ENCODE measurements at regions not wholly inside any gene's neighbourhood (a gene's known extent, or its start where the extent isn't known, plus 50 kb on each side); places are given as distances from the start of the nearest gene placed in this dataset.

GRCh38 chr15:95897651-95898050, 432.8 kb upstream of the NR2F2 start:
- no peaks in the 10 kb centered on the region for H3K9me3 ChIP-seq (ENCODE audit: control insufficient read depth in 1 of 2, low read length in 2 of 2)

GRCh38 chr15:95898761-95899160, 431.7 kb upstream of the NR2F2 start:
- no peaks in the 10 kb centered on the region for H3K27me3 ChIP-seq (ENCODE audit: low read depth, low read length)
- H3K4me3 ChIP-seq (ENCODE audit: low read depth in 1 of 2, low read length in 2 of 2) = no peak overlapping the region
- no peaks in the 10 kb centered on the region for H3K9me3 ChIP-seq (ENCODE audit: control insufficient read depth in 1 of 2, low read length in 2 of 2)
- no peak overlapping the region for H3K27ac ChIP-seq (ENCODE audit: low read length)
- no peaks in the 10 kb centered on the region for H3K36me3 ChIP-seq (ENCODE audit: control insufficient read depth in 1 of 2, insufficient read depth in 2 of 2, low read length in 2 of 2)
- peaks cover 0 to 14% of the 10 kb centered on the region in 2 donors for H3K4me1 ChIP-seq (ENCODE audit: control insufficient read depth in 1 of 2, insufficient read depth in 2 of 2, low read length in 2 of 2)

More at GRCh38 chr15:95897651-95898050, 432.8 kb upstream of the NR2F2 start:
- Histone ChIP-seq H3K4me1 (ENCODE audit: control insufficient read depth in 1 of 2, insufficient read depth in 2 of 2, low read length in 2 of 2) (peaks cover 0 to 14% of the 10 kb centered on the region in 2 donors), H3K27ac (ENCODE audit: low read length) (no peak overlapping the region), H3K4me3 (ENCODE audit: low read depth in 1 of 2, low read length in 2 of 2) (no peak overlapping the region), H3K27me3 (ENCODE audit: low read depth, low read length) (no peaks in the 10 kb centered on the region), H3K36me3 (ENCODE audit: control insufficient read depth in 1 of 2, insufficient read depth in 2 of 2, low read length in 2 of 2) (no peaks in the 10 kb centered on the region)

DNA sequence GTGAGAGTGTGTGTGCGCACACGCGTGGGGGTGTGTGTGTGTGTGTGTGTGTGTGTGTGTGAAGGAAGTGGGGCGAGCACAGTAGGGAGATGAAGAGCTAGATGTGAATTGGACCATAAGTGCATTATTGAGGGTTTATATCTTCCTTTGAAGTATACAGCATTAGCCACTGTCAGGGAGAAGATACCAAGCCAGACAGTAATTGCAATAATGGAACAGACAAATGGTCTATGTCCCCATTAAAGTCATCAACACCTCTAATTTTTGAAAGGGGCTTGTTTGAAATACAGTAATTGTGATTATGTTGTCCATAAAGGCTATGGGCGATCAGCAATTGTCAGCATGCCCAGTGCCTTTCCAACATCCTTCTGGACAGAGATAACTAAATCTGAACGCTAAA, 429.2 kb upstream of the NR2F2 start:
- no peaks in the 10 kb centered on the region for H3K9me3 ChIP-seq (ENCODE audit: control insufficient read depth in 1 of 2, low read length in 2 of 2)
- H3K27ac ChIP-seq (ENCODE audit: low read length) = no peak overlapping the region
- no peak overlapping the region for H3K4me3 ChIP-seq (ENCODE audit: low read depth in 1 of 2, low read length in 2 of 2)
- H3K36me3 ChIP-seq (ENCODE audit: control insufficient read depth in 1 of 2, insufficient read depth in 2 of 2, low read length in 2 of 2) = no peaks in the 10 kb centered on the region
- H3K4me1 ChIP-seq (ENCODE audit: control insufficient read depth in 1 of 2, insufficient read depth in 2 of 2, low read length in 2 of 2) = no peaks in the 10 kb centered on the region
- H3K27me3 ChIP-seq (ENCODE audit: low read depth, low read length) = no peaks in the 10 kb centered on the region

DNA sequence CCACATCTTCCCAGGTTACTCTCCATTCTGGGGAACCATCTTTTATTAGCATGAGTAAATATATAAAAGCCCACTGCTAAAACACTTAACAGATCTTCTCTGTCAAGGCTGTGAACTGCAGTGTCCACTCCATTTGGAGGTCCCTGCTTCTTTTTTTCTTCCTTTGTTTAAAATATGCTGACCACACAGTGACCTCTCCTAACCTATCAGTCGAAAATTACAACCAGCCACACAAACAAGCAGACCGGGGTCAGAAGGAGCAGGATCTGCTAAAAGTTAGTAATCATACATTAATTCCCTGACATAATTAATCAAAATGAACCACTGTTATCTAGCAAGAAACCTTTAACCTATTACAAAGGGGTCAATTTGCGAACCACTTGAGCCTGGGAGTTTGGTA, 427.9 kb upstream of the NR2F2 start:
- Histone ChIP-seq H3K4me1 (ENCODE audit: control insufficient read depth in 1 of 2, insufficient read depth in 2 of 2, low read length in 2 of 2) (no peaks in the 10 kb centered on the region), H3K27me3 (ENCODE audit: low read depth, low read length) (no peaks in the 10 kb centered on the region), H3K36me3 (ENCODE audit: control insufficient read depth in 1 of 2, insufficient read depth in 2 of 2, low read length in 2 of 2) (no peaks in the 10 kb centered on the region), H3K4me3 (ENCODE audit: low read depth in 1 of 2, low read length in 2 of 2) (no peak overlapping the region), H3K9me3 (ENCODE audit: control insufficient read depth in 1 of 2, low read length in 2 of 2) (no peaks in the 10 kb centered on the region), H3K27ac (ENCODE audit: low read length) (no peak overlapping the region)

DNA sequence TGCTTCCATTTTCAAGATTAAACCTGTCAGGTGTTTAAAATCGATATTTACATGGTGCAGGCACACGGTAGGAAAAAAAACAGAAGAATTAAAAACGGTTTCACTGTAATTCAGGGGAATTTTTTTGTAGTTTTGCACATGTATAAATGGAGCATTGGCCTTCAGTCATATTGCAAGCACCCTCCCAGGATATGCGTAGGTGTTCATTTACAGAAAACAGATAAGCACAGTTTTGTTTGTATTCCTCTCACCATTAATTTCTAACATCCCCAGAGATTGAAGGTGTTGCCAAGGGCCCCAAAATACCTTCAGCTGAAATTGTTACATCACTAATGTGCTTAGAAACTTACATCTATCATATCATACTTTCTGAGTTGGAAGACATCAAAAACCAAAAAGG, 427.1 kb upstream of the NR2F2 start:
- Histone ChIP-seq H3K4me1 (ENCODE audit: control insufficient read depth in 1 of 2, insufficient read depth in 2 of 2, low read length in 2 of 2) (no peaks in the 10 kb centered on the region), H3K4me3 (ENCODE audit: low read depth in 1 of 2, low read length in 2 of 2) (no peak overlapping the region), H3K27ac (ENCODE audit: low read length) (no peak overlapping the region), H3K9me3 (ENCODE audit: control insufficient read depth in 1 of 2, low read length in 2 of 2) (no peaks in the 10 kb centered on the region), H3K27me3 (ENCODE audit: low read depth, low read length) (no peaks in the 10 kb centered on the region), H3K36me3 (ENCODE audit: control insufficient read depth in 1 of 2, insufficient read depth in 2 of 2, low read length in 2 of 2) (no peaks in the 10 kb centered on the region)

DNA sequence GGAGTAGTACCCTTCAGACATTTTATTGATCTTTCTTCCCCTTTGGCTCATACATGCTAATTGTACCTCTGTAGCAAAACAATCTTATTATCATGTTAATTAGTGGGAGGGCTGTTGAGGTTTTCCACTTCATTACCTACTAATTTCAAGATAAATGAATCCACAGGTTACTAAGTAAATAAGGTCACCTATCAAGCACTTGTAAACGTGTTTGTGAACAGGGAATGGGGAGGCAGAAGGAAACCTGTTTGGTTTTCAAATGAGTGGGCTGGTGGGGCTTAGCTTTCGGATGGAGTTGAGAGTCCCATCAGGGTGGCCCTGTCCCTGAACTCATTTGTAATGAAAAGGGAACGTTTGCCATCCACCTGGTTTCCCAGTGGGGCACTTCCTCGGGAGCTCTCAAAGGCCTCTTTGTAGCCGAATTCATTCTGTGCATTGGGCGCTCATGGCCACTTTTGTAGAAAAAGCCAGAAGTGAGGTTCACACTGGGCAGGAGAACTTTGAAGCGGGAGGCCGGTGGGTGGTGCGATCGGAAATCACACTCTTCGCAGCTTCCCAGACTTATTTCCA, 419.8 kb upstream of the NR2F2 start:
- Histone ChIP-seq H3K4me3 (ENCODE audit: low read depth in 1 of 2, low read length in 2 of 2) (no peak overlapping the region), H3K27me3 (ENCODE audit: low read depth, low read length) (no peaks in the 10 kb centered on the region), H3K36me3 (ENCODE audit: control insufficient read depth in 1 of 2, insufficient read depth in 2 of 2, low read length in 2 of 2) (no peaks in the 10 kb centered on the region), H3K9me3 (ENCODE audit: control insufficient read depth in 1 of 2, low read length in 2 of 2) (no peaks in the 10 kb centered on the region), H3K27ac (ENCODE audit: low read length) (no peak overlapping the region), H3K4me1 (ENCODE audit: control insufficient read depth in 1 of 2, insufficient read depth in 2 of 2, low read length in 2 of 2) (no peaks in the 10 kb centered on the region)

GRCh38 chr15:95911570-95912279, 418.8 kb upstream of the NR2F2 start:
- Histone ChIP-seq H3K27ac (ENCODE audit: low read length) (no peak overlapping the region), H3K4me3 (ENCODE audit: low read depth in 1 of 2, low read length in 2 of 2) (no peak overlapping the region), H3K9me3 (ENCODE audit: control insufficient read depth in 1 of 2, low read length in 2 of 2) (no peaks in the 10 kb centered on the region), H3K27me3 (ENCODE audit: low read depth, low read length) (no peaks in the 10 kb centered on the region), H3K36me3 (ENCODE audit: control insufficient read depth in 1 of 2, insufficient read depth in 2 of 2, low read length in 2 of 2) (no peaks in the 10 kb centered on the region), H3K4me1 (ENCODE audit: control insufficient read depth in 1 of 2, insufficient read depth in 2 of 2, low read length in 2 of 2) (no peaks in the 10 kb centered on the region)

- no peak overlapping the region for H3K4me3 ChIP-seq (ENCODE audit: low read depth in 1 of 2, low read length in 2 of 2)
These were observed 418.2 kb upstream of the NR2F2 start for GRCh38 chr15:95912280-95912625.

DNA sequence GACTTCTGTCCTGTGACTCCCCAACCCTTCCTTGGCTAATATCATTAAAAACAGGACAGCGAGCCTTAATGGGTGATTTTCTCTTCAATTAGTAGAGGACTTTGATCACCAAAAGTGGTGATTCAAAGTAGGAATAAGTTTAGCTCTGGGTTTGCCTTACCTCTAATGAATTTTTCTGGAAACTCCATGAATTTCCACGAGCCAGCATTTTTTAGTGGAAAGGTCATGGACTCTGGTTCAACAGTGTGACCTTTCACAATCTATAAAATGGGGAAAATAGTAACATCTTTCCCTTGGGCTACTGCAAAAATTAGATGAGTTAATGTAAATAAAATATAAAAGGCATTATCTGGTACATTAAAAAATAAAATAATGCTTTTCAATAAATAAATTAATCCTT, 417.8 kb upstream of the NR2F2 start:
- Histone ChIP-seq H3K27ac (ENCODE audit: low read length) (no peak overlapping the region), H3K4me1 (ENCODE audit: control insufficient read depth in 1 of 2, insufficient read depth in 2 of 2, low read length in 2 of 2) (no peaks in the 10 kb centered on the region), H3K36me3 (ENCODE audit: control insufficient read depth in 1 of 2, insufficient read depth in 2 of 2, low read length in 2 of 2) (no peaks in the 10 kb centered on the region), H3K4me3 (ENCODE audit: low read depth in 1 of 2, low read length in 2 of 2) (no peak overlapping the region), H3K9me3 (ENCODE audit: control insufficient read depth in 1 of 2, low read length in 2 of 2) (no peaks in the 10 kb centered on the region), H3K27me3 (ENCODE audit: low read depth, low read length) (no peaks in the 10 kb centered on the region)

More at GRCh38 chr15:95912280-95912625, 418.2 kb upstream of the NR2F2 start:
- Histone ChIP-seq H3K27ac (ENCODE audit: low read length) (no peak overlapping the region), H3K36me3 (ENCODE audit: control insufficient read depth in 1 of 2, insufficient read depth in 2 of 2, low read length in 2 of 2) (no peaks in the 10 kb centered on the region), H3K27me3 (ENCODE audit: low read depth, low read length) (no peaks in the 10 kb centered on the region), H3K4me1 (ENCODE audit: control insufficient read depth in 1 of 2, insufficient read depth in 2 of 2, low read length in 2 of 2) (no peaks in the 10 kb centered on the region), H3K9me3 (ENCODE audit: control insufficient read depth in 1 of 2, low read length in 2 of 2) (no peaks in the 10 kb centered on the region)

- Histone ChIP-seq H3K27ac (ENCODE audit: low read length) (no peak overlapping the region), H3K36me3 (ENCODE audit: control insufficient read depth in 1 of 2, insufficient read depth in 2 of 2, low read length in 2 of 2) (no peaks in the 10 kb centered on the region), H3K4me3 (ENCODE audit: low read depth in 1 of 2, low read length in 2 of 2) (no peak overlapping the region), H3K27me3 (ENCODE audit: low read depth, low read length) (no peaks in the 10 kb centered on the region), H3K4me1 (ENCODE audit: control insufficient read depth in 1 of 2, insufficient read depth in 2 of 2, low read length in 2 of 2) (no peaks in the 10 kb centered on the region), H3K9me3 (ENCODE audit: control insufficient read depth in 1 of 2, low read length in 2 of 2) (no peaks in the 10 kb centered on the region)
These were observed 413.9 kb upstream of the NR2F2 start for GRCh38 chr15:95916568-95916967.

DNA sequence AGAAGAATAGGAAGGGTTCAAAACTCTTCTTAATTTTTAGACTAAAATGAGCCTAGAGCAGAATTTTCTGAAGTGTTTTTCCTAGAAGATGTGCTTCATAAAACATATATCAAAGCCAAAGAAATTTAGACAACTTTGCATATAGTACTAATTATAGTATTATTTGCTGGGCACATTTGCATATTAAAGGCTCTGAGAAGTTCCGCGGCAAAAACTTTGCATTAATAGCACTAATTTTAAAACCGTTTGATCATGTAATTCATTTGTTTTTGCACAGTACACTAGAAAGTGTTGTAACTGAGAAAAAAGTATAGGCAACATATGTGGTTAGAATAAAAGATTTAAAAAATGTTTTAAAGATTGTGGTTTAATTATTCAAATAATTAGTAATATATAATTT, 412.0 kb upstream of the NR2F2 start:
- H3K4me1 ChIP-seq (ENCODE audit: control insufficient read depth in 1 of 2, insufficient read depth in 2 of 2, low read length in 2 of 2) = no peaks in the 10 kb centered on the region
- H3K27ac ChIP-seq (ENCODE audit: low read length) = no peak overlapping the region
- no peaks in the 10 kb centered on the region for H3K9me3 ChIP-seq (ENCODE audit: control insufficient read depth in 1 of 2, low read length in 2 of 2)
- H3K36me3 ChIP-seq (ENCODE audit: control insufficient read depth in 1 of 2, insufficient read depth in 2 of 2, low read length in 2 of 2) = no peaks in the 10 kb centered on the region
- no peaks in the 10 kb centered on the region for H3K27me3 ChIP-seq (ENCODE audit: low read depth, low read length)
- no peak overlapping the region for H3K4me3 ChIP-seq (ENCODE audit: low read depth in 1 of 2, low read length in 2 of 2)

DNA sequence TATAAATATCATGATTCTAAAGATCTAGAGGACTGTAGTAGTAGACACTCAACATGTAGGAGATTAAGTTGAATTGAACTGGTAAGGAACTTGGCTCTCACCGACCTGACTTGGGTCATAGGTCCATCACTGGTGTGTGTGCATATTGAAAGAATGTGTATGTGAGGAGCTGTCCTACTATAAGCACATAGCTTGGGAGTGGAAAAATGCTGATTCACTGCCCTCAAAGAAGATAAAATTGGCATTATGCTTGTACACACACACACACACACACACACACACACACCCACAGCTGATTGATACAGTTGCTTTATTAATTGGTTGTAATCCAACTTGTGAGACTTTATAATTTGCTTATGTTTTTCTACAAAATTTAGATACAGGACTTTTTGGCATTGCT, 411.0 kb upstream of the NR2F2 start:
- Histone ChIP-seq H3K9me3 (ENCODE audit: control insufficient read depth in 1 of 2, low read length in 2 of 2) (no peaks in the 10 kb centered on the region), H3K4me1 (ENCODE audit: control insufficient read depth in 1 of 2, insufficient read depth in 2 of 2, low read length in 2 of 2) (no peaks in the 10 kb centered on the region), H3K36me3 (ENCODE audit: control insufficient read depth in 1 of 2, insufficient read depth in 2 of 2, low read length in 2 of 2) (no peaks in the 10 kb centered on the region), H3K27ac (ENCODE audit: low read length) (no peak overlapping the region), H3K4me3 (ENCODE audit: low read depth in 1 of 2, low read length in 2 of 2) (no peak overlapping the region), H3K27me3 (ENCODE audit: low read depth, low read length) (no peaks in the 10 kb centered on the region)
